GM18907 (cell line): ENCODE measurements at regions not wholly inside any gene's neighbourhood (a gene's known extent, or its start where the extent isn't known, plus 50 kb on each side); places are given as distances from the start of the nearest gene placed in this dataset.

ENCODE experiments used
- ATAC-seq: cut with Tn5 transposase; IDR thresholded peaks from one replicate; pipeline ENCODE4 v1.9.1; 2021; ENCODE audit warnings: mild to moderate bottlenecking, moderate library complexity; ENCODE audit not compliant: unreplicated experiment

GRCh38 chr10:89095701-89096391, 105.2 kb downstream of the FAS start:
- ATAC-seq: no peak

GRCh38 chr10:89093728-89094127, 103.1 kb downstream of the FAS start:
- ATAC-seq: no peak

GRCh38 chr10:89092981-89093380, 102.4 kb downstream of the FAS start:
- no peak for ATAC-seq

- ATAC-seq: no peak
Measured at GRCh38 chr10:89092439-89092838, 101.8 kb downstream of the FAS start.

GRCh38 chr10:89091496-89091895, 100.9 kb downstream of the FAS start:
- no peak for ATAC-seq

GRCh38 chr10:89090756-89091445, 100.3 kb downstream of the FAS start:
- no peak for ATAC-seq

GRCh38 chr10:89086801-89087521, 96.4 kb downstream of the FAS start:
- no peak for ATAC-seq

- no peak for ATAC-seq
Measured at GRCh38 chr10:89085153-89085552, 94.6 kb downstream of the FAS start.

GRCh38 chr10:89082086-89082485, 91.5 kb downstream of the FAS start:
- no peak for ATAC-seq

- no peak for ATAC-seq
Measured at GRCh38 chr10:89080660-89081059, 90.1 kb downstream of the FAS start.

- no peak for ATAC-seq
Measured at GRCh38 chr10:89079961-89080360, 89.4 kb downstream of the FAS start.

GRCh38 chr10:89078724-89079672, 88.4 kb downstream of the FAS start:
- ATAC-seq: no peak

GRCh38 chr10:89076120-89076519, 85.5 kb downstream of the FAS start:
- no peak for ATAC-seq

GRCh38 chr10:89075631-89076030, 85.0 kb downstream of the FAS start:
- ATAC-seq: no peak

GRCh38 chr10:89074120-89074519, 83.5 kb downstream of the FAS start:
- ATAC-seq: no peak

GRCh38 chr10:89073719-89074118, 83.1 kb downstream of the FAS start:
- ATAC-seq: no peak

GRCh38 chr10:89069589-89069988, 79.0 kb downstream of the FAS start:
- ATAC-seq: no peak
